H7 (cell line): ENCODE measurements at regions not wholly inside any gene's neighbourhood (a gene's known extent, or its start where the extent isn't known, plus 50 kb on each side); places are given as distances from the start of the nearest gene placed in this dataset.

Experiments used
- DNase-seq: peaks from one replicate; pipeline ENCODE4 v3.0.0; 2012
- H3K27me3 ChIP-seq: 2 replicates; pipeline ENCODE4 v1.6.0; 2011; ENCODE audit warnings: mild to moderate bottlenecking, low read length; ENCODE audit not compliant: control insufficient read depth, insufficient read depth
- H3K36me3 ChIP-seq: replicated peaks from 2 replicates; pipeline ENCODE4 v1.5.1; 2011; ENCODE audit warnings: low read length; ENCODE audit not compliant: control insufficient read depth, insufficient read depth
- H3K4me3 ChIP-seq: 2 replicates; pipeline ENCODE4 v1.5.1; 2011; ENCODE audit warnings: low read depth, mild to moderate bottlenecking, control low read depth, low read length, moderate library complexity; ENCODE audit not compliant: insufficient read depth

DNA sequence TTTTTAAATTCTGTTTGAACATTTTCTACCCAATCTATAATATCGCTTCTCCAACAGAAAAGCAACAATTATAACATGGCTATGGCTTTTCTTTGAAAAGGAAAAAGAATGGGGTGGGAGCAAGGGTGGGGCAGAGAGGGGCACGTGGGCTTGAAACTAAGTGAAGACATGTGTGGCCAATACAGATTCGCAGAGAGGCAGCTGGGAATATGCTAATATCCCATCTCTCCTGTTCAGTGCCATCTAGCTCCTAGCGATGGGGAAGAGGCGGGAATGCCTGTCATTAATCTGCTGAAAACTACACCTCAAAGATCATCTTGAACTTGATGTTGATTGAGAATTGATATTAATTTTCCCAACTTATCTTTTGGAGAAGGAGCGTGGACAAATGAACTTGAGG is 65.5 kb upstream of the ITGA6 start:
- Histone ChIP-seq H3K27me3 (no peaks in the 10 kb centered on the region), H3K36me3 (no peaks in the 10 kb centered on the region), H3K4me3 (no peak overlapping the region)
- DNase-seq = no peak

GRCh38 chr2:172364261-172364660 is 63.1 kb upstream of the ITGA6 start:
- Histone ChIP-seq H3K36me3 (no peaks in the 10 kb centered on the region), H3K27me3 (no peaks in the 10 kb centered on the region), H3K4me3 (no peak overlapping the region)
- DNase-seq = no peak

GRCh38 chr2:172366596-172367150 is 60.7 kb upstream of the ITGA6 start:
- Histone ChIP-seq H3K27me3 (no peaks in the 10 kb centered on the region), H3K4me3 (no peak overlapping the region), H3K36me3 (no peaks in the 10 kb centered on the region)
- no peak for DNase-seq

DNA sequence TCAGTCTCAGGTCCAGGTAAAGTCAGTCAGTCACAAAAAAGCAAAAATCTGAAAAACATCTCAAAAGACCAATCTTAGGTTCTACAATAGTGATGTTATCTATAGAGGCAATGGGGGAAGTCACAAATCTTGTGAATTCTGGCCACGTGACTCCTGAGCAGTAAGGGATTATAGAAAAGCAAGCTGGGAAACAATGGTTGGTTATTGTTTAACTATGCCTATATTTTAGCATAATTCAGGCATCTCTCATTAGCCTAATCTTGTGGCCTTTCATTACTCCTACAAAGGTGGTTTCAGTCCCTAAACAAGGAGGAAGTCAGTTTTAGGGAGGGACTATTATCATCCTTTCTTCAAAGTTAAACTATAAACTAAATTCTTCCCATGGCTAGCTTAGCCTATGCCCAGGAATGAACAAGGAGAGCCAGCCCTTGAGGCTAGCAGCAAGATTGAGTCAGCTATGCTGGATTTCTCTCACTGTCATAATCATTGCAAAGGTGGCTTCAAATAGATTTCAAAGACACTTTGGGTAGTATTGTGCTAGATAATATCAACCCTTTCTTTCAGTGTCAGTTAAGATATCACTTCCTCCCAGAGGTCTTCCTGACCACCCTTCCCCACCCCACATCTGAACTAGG is 56.4 kb upstream of the ITGA6 start:
- no peaks in the 10 kb centered on the region; the same call in none of the 2 replicates for H3K27me3 ChIP-seq
- no peak overlapping the region for H3K4me3 ChIP-seq
- DNase-seq = no peak
- H3K36me3 ChIP-seq = no peaks in the 10 kb centered on the region

DNA sequence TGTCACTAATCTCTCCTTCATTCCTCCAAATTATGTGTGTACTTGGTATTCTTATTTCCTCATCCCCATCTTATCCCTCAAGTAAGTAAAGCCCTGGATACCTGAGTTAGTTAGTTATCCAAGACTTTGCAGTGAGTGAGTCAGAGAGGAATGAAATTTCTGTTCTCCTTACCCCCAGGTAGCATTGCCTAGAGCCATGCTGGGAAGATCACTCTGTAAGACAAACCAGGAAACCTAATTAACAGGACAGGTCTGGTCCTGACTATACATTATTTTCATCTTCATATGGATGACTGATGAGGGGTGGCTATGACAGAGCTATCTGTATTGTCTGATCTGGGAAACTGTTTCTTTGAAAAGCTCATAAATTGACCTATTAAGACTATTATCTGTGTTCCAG is 55.0 kb upstream of the ITGA6 start:
- Histone ChIP-seq H3K4me3 (no peak overlapping the region), H3K36me3 (no peaks in the 10 kb centered on the region), H3K27me3 (no peaks in the 10 kb centered on the region; the same call in none of the 2 replicates)
- DNase-seq = no peak

GRCh38 chr2:172373076-172373475 is 54.3 kb upstream of the ITGA6 start:
- H3K4me3 ChIP-seq = no peak overlapping the region
- DNase-seq = no peak
- H3K36me3 ChIP-seq = no peaks in the 10 kb centered on the region
- H3K27me3 ChIP-seq = no peaks in the 10 kb centered on the region; the same call in none of the 2 replicates

DNA sequence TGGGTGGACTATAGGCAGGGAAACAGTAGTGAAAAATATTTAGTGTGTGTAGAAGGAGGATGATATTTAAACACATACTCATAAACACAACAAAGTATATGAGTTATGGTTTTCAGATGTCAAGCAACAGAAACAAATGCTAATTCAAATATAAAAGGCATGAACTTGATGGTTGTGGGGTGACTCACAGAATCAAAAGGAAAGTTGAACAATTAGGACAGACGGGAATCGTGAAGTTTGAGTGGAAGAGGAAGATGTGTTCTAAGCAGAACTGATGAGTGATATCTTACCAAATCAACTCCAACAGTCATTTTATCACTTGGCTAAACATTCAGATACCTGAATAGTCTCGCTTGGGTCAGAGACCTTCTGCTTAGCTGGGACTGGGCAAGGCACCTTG is 53.6 kb upstream of the ITGA6 start:
- no peaks in the 10 kb centered on the region for H3K36me3 ChIP-seq
- H3K4me3 ChIP-seq = no peak overlapping the region
- no peaks in the 10 kb centered on the region; the same call in none of the 2 replicates for H3K27me3 ChIP-seq
- DNase-seq = no peak

GRCh38 chr2:172374318-172375240 is 52.8 kb upstream of the ITGA6 start:
- Histone ChIP-seq H3K36me3 (no peaks in the 10 kb centered on the region), H3K27me3 (no peaks in the 10 kb centered on the region; the same call in none of the 2 replicates), H3K4me3 (no peak overlapping the region)
- no peak for DNase-seq

DNA sequence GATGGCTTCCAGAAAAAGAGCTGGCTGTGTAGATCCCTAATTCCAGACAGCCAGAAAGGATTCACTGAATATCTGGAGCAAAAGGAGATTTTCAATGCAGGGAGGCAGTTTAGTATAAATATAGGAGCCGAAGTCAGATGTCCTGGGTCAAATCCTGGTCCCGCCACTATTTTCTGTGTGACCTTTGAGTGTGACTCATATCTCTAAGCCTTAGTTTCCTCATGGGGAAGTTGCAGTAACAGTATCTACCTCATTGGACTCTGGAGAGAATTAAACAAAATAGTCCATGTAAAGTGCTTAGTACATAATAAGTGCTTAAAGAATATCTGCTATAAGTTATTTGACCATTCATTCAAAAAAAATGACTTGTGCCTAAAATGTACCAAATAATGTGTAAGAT is 52.1 kb upstream of the ITGA6 start:
- H3K27me3 ChIP-seq = no peaks in the 10 kb centered on the region; the same call in none of the 2 replicates
- H3K4me3 ChIP-seq = no peak overlapping the region
- DNase-seq = no peak

GRCh38 chr2:172376016-172376415 is 51.4 kb upstream of the ITGA6 start:
- DNase-seq = no peak
- Histone ChIP-seq H3K4me3 (no peak overlapping the region), H3K36me3 (no peaks in the 10 kb centered on the region), H3K27me3 (no peaks in the 10 kb centered on the region; the same call in none of the 2 replicates)

More for the DNA sequence above, 52.1 kb upstream of the ITGA6 start:
- H3K36me3 ChIP-seq = no peaks in the 10 kb centered on the region

DNA sequence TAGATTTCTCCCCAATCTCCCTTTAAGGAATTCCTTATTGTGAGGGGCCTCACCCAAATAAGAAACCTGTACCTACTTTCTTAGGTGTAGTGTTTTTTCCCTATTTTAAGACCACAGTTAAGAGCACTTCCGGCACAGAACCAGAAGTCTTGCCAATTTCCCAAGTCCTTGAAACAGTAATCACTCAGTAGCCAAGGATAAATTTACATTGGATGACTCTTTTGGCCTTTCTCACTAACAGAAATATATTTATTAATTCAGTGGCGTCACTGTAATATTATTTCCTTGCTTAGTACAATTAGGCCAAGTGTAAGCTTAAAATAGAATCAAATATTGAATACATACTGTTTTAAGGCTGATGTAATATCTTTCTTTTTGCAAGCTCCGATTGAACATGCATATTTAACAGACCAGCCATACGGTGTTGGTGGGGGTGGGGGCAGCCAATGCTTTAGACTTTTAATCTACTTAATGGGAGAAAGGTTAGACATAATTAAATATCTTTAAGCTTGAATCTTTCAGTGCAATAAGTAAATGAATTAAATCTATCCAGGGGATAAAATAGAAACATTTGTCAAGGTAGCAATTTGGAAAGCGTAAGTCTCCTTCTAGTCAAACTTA is 50.8 kb upstream of the ITGA6 start:
- H3K27me3 ChIP-seq = no peaks in the 10 kb centered on the region; the same call in none of the 2 replicates
- no peak for DNase-seq
- H3K36me3 ChIP-seq = no peaks in the 10 kb centered on the region
- no peak overlapping the region for H3K4me3 ChIP-seq

- no peak overlapping the region for H3K4me3 ChIP-seq
- no peaks in the 10 kb centered on the region for H3K36me3 ChIP-seq
- no peaks in the 10 kb centered on the region; the same call in none of the 2 replicates for H3K27me3 ChIP-seq
- no peak for DNase-seq
Measured at GRCh38 chr2:172377408-172377807, 50.0 kb upstream of the ITGA6 start.
